Posterior vena cava (tissue), 2 donors: ENCODE measurements at regions not wholly inside any gene's neighbourhood (a gene's known extent, or its start where the extent isn't known, plus 50 kb on each side); places are given as distances from the start of the nearest gene placed in this dataset.

ENCODE experiments used
- DNase-seq: peaks from one replicate; pipeline ENCODE4 v3.0.0-alpha.2; 2020; ENCODE audit warnings: low spot score
- intact Hi-C, 2 donors: fragments of 100-400 bp; cut with DNase I; formaldehyde crosslinking; loops; one replicate each; pipeline versions ENCODE4 v1.14.1 to v1.14.2; 2022 to 2023
- donor health status: DM: yes; HTN: yes; CAD: no.
- donor health status: DM: yes; HTN: yes; CAD: no.

GRCh38 chr2:107168141-107168540 is 282.2 kb upstream of the ST6GAL2 start:
- no peak for DNase-seq
- intact Hi-C loops: no loop called here

- intact Hi-C loops: no loop called here
Measured at GRCh38 chr2:107174171-107174570, 288.2 kb upstream of the ST6GAL2 start.

GRCh38 chr2:107182981-107183380 is 297.0 kb upstream of the ST6GAL2 start:
- no peak for DNase-seq
- intact Hi-C loops: no loop called here

More at GRCh38 chr2:107174171-107174570, 288.2 kb upstream of the ST6GAL2 start:
- DNase-seq: no peak

GRCh38 chr2:107187870-107188269 is 301.9 kb upstream of the ST6GAL2 start:
- DNase-seq: no peak
- intact Hi-C loops: no loop called here

GRCh38 chr2:107195631-107196030 is 309.7 kb upstream of the ST6GAL2 start:
- intact Hi-C loops: no loop called here
- DNase-seq: no peak

- intact Hi-C loops: no loop called here
- DNase-seq: no peak
Measured at GRCh38 chr2:107197594-107198294, 311.8 kb upstream of the ST6GAL2 start.

- no peak for DNase-seq
- intact Hi-C loops: no loop called here
Measured at GRCh38 chr2:107202962-107203591, 317.1 kb upstream of the ST6GAL2 start.

GRCh38 chr2:107215401-107216350 is 329.7 kb upstream of the ST6GAL2 start:
- intact Hi-C loops: no loop called here
- no peak for DNase-seq

- no peak for DNase-seq
- intact Hi-C loops: no loop called here
Measured at GRCh38 chr2:107218208-107218607, 332.2 kb upstream of the ST6GAL2 start.

GRCh38 chr2:107222466-107222865 is 336.5 kb upstream of the ST6GAL2 start:
- intact Hi-C loops: no loop called here
- no peak for DNase-seq

- DNase-seq: no peak
- intact Hi-C loops: no loop called here
Measured at GRCh38 chr2:107235491-107236254, 349.7 kb upstream of the ST6GAL2 start.

- intact Hi-C loops: no loop called here
- DNase-seq: no peak
Measured at GRCh38 chr2:107242811-107243210, 356.8 kb upstream of the ST6GAL2 start.

- intact Hi-C loops: no loop called here
- no peak for DNase-seq
Measured at GRCh38 chr2:107248932-107249331, 363.0 kb upstream of the ST6GAL2 start.

- intact Hi-C loops: no loop called here
- DNase-seq: no peak
Measured at GRCh38 chr2:107255744-107256143, 369.8 kb upstream of the ST6GAL2 start.

GRCh38 chr2:107258531-107259407 is 372.8 kb upstream of the ST6GAL2 start:
- intact Hi-C loops: no loop called here
- no peak for DNase-seq

- DNase-seq: no peak
- intact Hi-C loops: no loop called here
Measured at GRCh38 chr2:107259408-107260195, 373.6 kb upstream of the ST6GAL2 start.

GRCh38 chr2:107263628-107264027 is 377.7 kb upstream of the ST6GAL2 start:
- intact Hi-C loops: no loop called here
- no peak for DNase-seq

- DNase-seq: no peak
- intact Hi-C loops: no loop called here
Measured at GRCh38 chr2:107264184-107264583, 378.2 kb upstream of the ST6GAL2 start.
